BE2C (cell line): ENCODE measurements at regions not wholly inside any gene's neighbourhood (a gene's known extent, or its start where the extent isn't known, plus 50 kb on each side); places are given as distances from the start of the nearest gene placed in this dataset.
"Not testable (repeated sequence)": the region's sequence is repeated elsewhere in the genome, so short reads cannot be mapped to it uniquely, and the experiment has no call there.

Experiments used
- DNase-seq: peaks from one replicate; pipeline ENCODE4 v3.0.0-alpha.2; 2020
- H3K27me3 ChIP-seq: fragments of 250-450 bp; sonication (Bioruptor Pico); 2 replicates; pipeline ENCODE4 v1.5.1; 2020; ENCODE audit warnings: mild to moderate bottlenecking
- H3K36me3 ChIP-seq: fragments of 250-450 bp; sonication (Bioruptor Pico); 2 replicates; pipeline ENCODE4 v1.5.1; 2020; ENCODE audit warnings: mild to moderate bottlenecking
- H3K4me1 ChIP-seq: fragments of 250-450 bp; sonication (Bioruptor Pico); 2 replicates; pipeline ENCODE4 v1.5.1; 2020
- H3K4me3 ChIP-seq: 2 replicates; pipeline ENCODE4 v1.5.1; 2011; ENCODE audit warnings: low read depth, low read length
- H3K9me3 ChIP-seq: fragments of 250-450 bp; sonication (Bioruptor Pico); 2 replicates; pipeline ENCODE4 v1.5.1; 2020
- TF ChIP-seq, protein P1 (sequence below): IDR thresholded peaks from 2 replicates; pipeline ENCODE4 v1.5.1; 2012; ENCODE audit warnings: mild to moderate bottlenecking, low read depth, low read length

DNA sequence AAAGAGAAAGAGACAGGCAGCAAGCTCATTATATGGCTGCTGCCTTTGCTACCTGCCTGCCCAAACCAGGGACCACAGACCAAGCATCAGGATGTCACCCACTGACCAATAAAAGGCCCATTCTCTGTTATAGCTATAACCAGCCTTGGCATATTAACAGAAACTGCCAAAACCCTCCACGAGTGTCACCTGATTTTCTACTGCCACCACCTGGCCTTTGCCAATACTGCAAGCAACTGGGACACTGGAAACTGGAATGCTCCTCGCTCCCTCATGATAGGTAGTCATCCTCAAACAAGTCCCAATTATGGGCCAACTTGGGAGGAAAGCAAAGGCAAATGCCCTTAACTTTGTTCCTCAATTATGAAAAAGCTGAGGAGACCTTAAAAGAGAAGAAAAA is 76.0 kb downstream of the SPIN4 start:
- H3K4me1 ChIP-seq: no peaks in the 10 kb centered on the region
- H3K27me3 ChIP-seq: no peaks in the 10 kb centered on the region
- H3K9me3 ChIP-seq: no peaks in the 10 kb centered on the region
- TF ChIP-seq, protein P1, sequence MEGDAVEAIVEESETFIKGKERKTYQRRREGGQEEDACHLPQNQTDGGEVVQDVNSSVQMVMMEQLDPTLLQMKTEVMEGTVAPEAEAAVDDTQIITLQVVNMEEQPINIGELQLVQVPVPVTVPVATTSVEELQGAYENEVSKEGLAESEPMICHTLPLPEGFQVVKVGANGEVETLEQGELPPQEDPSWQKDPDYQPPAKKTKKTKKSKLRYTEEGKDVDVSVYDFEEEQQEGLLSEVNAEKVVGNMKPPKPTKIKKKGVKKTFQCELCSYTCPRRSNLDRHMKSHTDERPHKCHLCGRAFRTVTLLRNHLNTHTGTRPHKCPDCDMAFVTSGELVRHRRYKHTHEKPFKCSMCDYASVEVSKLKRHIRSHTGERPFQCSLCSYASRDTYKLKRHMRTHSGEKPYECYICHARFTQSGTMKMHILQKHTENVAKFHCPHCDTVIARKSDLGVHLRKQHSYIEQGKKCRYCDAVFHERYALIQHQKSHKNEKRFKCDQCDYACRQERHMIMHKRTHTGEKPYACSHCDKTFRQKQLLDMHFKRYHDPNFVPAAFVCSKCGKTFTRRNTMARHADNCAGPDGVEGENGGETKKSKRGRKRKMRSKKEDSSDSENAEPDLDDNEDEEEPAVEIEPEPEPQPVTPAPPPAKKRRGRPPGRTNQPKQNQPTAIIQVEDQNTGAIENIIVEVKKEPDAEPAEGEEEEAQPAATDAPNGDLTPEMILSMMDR: peak; percentile 61
- peak; percentile 25 for DNase-seq
- no peaks in the 10 kb centered on the region for H3K36me3 ChIP-seq
- H3K4me3 ChIP-seq: no peak overlapping the region

DNA sequence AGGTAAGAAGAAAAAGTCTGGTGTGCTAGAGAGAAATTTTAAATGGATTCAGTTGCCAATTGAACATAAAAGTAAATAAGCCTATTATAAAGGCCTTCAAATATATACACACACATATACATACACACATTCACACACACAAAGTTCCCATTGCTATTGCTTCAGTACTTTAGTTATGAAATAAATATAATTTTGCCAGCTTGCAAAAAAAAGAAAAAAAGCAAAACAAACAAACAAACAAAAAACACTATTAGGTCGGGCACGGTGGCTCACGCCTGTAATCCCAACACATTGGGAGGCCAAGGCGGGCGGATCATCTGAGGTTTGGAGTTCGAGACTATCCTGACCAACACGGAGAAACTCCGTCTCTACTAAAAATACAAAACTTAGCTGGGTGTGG is 80.3 kb downstream of the SPIN4 start:
- Histone ChIP-seq H3K36me3 (no peaks in the 10 kb centered on the region), H3K4me1 (no peaks in the 10 kb centered on the region), H3K4me3 (no peak overlapping the region), H3K27me3 (no peaks in the 10 kb centered on the region), H3K9me3 (no peaks in the 10 kb centered on the region)
- TF ChIP-seq, protein P1: no peak
- DNase-seq: no peak

DNA sequence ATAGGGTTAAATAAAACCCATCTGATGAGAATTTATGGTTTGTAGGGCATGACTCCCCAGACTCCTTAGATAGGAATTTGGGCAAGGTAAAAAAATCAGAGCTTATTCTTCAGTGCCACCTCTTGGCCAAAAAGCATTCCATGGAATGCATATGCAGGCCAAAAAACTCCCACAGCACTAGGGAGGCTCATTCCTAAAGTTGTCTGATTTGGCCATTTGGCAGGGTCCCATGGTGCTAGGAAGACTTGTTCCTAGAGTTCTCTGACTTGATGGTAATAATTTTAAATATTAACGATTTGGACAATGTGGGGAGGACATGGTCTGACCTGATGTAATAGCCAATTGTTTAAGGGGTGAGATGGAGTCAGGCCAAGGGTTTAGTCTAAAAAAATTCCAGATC is 93.0 kb downstream of the SPIN4 start:
- Histone ChIP-seq H3K9me3 (no peaks in the 10 kb centered on the region), H3K36me3 (no peaks in the 10 kb centered on the region), H3K27me3 (no peaks in the 10 kb centered on the region), H3K4me3 (no peak overlapping the region), H3K4me1 (no peaks in the 10 kb centered on the region)
- DNase-seq: no peak
- TF ChIP-seq, protein P1: no peak

DNA sequence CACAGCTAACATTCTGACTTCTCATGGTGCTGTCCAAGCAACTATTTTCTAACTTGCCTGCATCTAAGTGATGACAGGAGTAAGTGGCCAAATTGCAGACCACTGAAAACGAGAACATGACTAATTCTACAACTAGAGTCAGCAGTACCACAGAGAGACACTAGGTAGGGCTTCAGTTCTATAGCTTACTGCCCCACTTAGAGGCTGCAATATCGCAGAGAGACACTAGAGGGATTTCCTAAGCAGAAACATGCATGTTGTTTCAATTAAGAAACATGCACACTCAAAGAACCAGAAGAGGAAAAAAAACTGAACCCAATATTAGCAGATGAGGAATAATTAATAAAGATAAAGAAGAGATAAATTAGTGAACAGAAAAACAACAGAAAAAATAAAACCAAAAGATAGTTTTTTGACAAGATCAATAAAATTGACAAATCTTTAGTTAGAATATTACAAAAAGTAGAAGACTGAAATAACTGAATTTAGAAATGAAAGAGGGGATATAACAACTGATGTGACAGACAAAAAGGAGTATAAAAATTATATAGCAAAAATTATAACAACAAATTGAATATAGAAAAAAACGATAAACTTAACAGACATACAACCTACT is 100.8 kb downstream of the SPIN4 start:
- Histone ChIP-seq H3K4me3 (no peak overlapping the region), H3K36me3 (no peaks in the 10 kb centered on the region), H3K4me1 (no peaks in the 10 kb centered on the region), H3K27me3 (no peaks in the 10 kb centered on the region), H3K9me3 (no peaks in the 10 kb centered on the region)
- DNase-seq: peak; percentile 50
- TF ChIP-seq, protein P1: peak; percentile 85

DNA sequence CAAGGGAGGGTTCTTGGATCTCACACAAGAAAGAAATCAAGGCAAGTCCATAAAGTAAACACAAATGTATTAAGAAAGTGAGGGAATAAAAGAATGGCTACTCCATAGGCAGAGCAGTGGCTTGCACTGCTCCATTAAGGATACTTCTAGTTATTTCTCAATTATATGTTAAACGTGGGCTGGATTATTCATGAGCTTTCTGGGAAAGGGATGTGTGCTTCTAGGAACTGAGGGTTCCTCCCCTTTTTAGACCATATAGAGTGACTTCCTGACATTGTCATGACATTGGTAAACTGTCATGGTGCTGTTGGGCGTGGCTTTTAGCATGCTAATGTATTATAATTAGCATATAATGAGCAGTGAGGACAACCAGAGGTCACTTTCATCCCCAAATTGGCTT is 108.4 kb downstream of the SPIN4 start:
- not testable (repeated sequence) for H3K9me3 ChIP-seq, H3K4me3 ChIP-seq, DNase-seq, H3K36me3 ChIP-seq, H3K27me3 ChIP-seq, H3K4me1 ChIP-seq

DNA sequence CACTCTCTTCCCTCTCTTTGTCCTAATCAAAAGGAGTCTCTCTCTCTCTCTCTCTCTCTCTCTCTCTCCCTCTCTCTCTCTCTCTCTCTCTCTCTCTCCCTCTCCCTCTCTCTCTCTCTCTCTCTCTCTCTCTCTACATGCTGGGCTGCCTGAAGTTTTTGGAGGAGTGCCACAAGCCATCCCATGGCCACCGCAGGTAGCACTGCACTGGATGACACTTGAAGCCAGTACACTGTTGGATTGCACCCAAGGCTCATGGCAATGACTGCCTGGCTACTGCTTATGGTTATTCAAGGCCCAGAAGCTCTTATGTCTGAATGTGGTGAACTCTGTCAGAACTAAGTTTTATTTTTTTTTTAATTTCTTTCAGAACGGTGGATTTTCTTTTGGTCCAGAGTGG is 115.2 kb downstream of the SPIN4 start:
- not testable (repeated sequence) for H3K4me3 ChIP-seq, H3K4me1 ChIP-seq, DNase-seq, H3K27me3 ChIP-seq, H3K36me3 ChIP-seq, H3K9me3 ChIP-seq

DNA sequence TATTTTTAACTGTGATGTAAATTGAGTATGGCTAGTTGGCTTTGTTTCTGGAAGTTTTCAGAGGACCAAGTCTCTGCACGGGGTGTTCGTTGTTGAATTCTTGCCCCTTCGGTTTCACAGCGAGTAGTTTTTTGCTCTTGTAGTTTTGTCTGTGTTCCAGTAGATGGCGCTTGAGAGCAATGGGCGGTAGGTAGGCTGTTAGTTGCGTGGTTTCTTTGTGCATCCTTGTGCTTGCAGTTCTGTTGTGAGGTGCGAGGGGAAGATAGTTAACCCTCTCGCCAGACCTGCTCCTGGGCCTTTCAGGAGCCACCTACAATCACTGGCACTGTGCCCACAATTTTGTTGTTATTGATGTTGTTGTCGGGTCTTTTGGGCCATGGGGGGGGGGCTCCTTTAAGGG is 118.1 kb downstream of the SPIN4 start:
- not testable (repeated sequence) for H3K9me3 ChIP-seq, DNase-seq, H3K4me3 ChIP-seq, H3K36me3 ChIP-seq, H3K4me1 ChIP-seq, H3K27me3 ChIP-seq

DNA sequence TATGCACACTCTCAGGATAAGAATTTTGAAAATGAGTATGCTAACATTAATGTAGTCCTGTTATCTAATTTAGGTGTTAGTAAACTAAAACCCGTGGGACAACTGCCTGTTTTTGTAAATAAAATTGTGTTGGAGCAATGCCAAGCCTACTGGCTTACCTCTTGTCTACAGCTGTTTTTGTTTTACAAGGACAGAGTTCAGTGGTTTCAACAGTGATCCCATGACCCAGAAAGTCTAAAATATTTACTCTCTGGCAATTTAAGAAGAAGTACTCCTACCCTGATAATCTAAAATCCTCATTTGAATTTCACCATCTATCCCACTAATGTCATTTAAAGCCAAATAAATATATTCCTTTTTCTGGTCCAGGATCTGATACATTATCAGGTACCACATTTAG is 132.9 kb downstream of the SPIN4 start:
- not testable (repeated sequence) for H3K4me1 ChIP-seq, DNase-seq, H3K4me3 ChIP-seq, H3K36me3 ChIP-seq, H3K27me3 ChIP-seq, H3K9me3 ChIP-seq

DNA sequence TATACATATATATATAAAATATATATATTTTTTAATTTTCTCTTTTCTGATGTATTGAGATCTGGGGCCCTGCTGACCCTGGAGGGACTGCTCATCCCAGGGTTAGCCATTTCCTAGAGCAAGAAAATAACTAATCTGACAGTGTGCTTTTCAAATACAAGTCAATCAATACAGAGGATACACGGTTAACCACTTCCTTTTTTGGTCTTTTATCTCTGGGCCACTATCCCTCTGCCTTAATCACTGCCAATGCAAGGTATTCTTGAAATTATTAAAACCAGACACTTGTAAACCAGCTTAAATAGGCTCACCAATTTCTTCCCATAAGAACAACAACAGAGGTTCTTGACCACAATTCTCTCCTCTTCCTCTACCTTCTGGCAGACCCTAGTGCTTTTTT is 133.6 kb downstream of the SPIN4 start:
- not testable (repeated sequence) for H3K27me3 ChIP-seq, H3K36me3 ChIP-seq, H3K4me3 ChIP-seq, H3K4me1 ChIP-seq, DNase-seq, H3K9me3 ChIP-seq

DNA sequence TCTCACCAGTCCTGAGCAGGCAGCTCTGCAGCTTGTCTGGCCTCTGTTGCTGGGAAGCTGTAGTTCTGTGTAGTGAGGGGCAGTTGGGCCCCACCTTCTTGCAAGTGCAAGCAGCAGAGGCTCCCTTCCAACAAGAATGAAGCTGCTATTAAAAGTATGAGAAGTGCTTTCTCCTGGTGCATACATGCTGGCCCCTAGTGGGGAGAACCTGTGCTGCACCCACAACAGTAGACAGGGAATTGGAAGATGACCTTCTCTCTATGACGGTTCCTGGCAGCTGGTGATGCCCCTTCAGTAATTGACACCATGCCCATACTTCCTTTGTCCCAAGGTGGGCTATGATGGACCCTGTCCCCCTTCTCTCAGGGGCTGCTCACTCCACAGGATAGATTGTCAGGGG is 141.5 kb downstream of the SPIN4 start:
- not testable (repeated sequence) for H3K27me3 ChIP-seq, H3K9me3 ChIP-seq, H3K36me3 ChIP-seq, DNase-seq, H3K4me1 ChIP-seq, H3K4me3 ChIP-seq

DNA sequence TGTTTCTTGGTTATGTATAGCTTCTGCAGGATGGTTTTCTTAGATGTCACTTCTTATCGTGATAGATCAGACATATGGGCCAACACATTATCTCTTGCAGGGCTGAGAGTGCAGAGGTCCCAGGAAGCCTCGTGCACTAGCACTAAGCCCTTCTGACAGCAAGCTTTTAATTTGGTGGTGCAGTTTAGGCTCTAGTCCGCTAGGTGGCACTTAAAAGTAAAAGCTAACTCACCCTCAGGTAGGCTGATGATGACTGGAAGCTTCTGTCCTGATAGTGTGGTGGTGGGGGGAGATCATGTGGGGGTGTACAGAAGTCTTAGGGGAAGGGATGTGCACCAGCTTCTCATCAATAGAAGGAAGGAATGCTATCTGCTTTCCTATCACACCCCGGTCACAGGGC is 142.0 kb downstream of the SPIN4 start:
- H3K36me3 ChIP-seq, H3K4me1 ChIP-seq, H3K4me3 ChIP-seq, H3K9me3 ChIP-seq, H3K27me3 ChIP-seq, DNase-seq: not testable (repeated sequence)

DNA sequence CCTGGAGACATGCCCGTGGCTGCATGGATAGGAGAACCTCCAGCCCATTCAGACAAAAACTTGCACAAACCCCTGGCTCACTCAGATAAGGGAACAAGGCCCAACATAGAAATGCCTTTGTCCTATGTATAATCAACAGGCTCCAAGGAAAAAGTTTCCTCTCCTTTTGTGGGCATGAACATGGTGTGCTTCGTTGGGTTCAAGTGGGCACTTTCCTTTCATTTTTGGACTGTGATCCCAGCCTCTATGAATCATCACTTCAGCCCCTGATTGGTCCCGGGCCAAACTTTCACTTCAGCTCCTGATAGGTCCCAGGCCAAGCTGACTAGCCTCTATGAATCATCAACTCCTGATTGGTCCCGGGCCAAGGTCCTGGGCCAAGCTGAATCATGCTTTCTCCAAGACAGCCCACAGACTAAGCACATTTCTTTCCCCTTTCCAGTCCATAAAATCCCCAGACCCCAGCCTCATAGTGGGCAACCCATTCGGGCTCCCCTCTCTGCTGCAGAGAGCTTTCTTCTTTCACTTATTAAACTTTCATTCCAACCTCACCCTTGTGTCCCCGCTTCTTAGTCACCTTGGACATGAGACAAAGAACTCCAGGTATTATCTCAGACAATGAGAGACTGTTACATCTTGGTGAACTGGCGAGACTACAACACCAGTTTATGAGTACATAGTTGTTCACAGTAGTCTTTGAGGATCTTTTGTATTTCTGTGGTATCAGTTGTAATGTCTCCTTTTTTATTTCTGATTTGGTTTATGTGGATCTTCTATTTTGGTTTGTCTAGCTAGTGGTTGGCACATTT is 146.7 kb downstream of the SPIN4 start:
- not testable (repeated sequence) for H3K4me1 ChIP-seq, H3K9me3 ChIP-seq, H3K36me3 ChIP-seq, H3K27me3 ChIP-seq, H3K4me3 ChIP-seq, DNase-seq
